Tibial nerve (tissue), 4 donors: ENCODE measurements at regions not wholly inside any gene's neighbourhood (a gene's known extent, or its start where the extent isn't known, plus 50 kb on each side); places are given as distances from the start of the nearest gene placed in this dataset.

Source experiments
- CTCF ChIP-seq, 5 experiments: fragments of 200-600 bp in 3 of 5; fragments of 450-650 bp in 2 of 5; sonication (generic) in 3 of 5; IDR thresholded peaks; one replicate each; pipeline ENCODE4 v1.5.1; 2016 to 2019; ENCODE audit warnings: antibody characterized with exemption in 5 of 5, mild to moderate bottlenecking in 3 of 5, moderate library complexity in 2 of 5
- EP300 ChIP-seq, 2 donors: sonication (generic); formaldehyde crosslinking; IDR thresholded peaks; one replicate each; pipeline ENCODE4 v1.6.1; 2017; ENCODE audit warnings: antibody characterized with exemption in 2 of 2, mild to moderate bottlenecking in 1 of 2
- POLR2A ChIP-seq, 2 donors: fragments of 450-650 bp; IDR thresholded peaks; one replicate each; pipeline ENCODE4 v1.6.1; 2017; ENCODE audit warnings: antibody characterized with exemption in 2 of 2, mild to moderate bottlenecking in 2 of 2, moderate library complexity in 2 of 2

DNA sequence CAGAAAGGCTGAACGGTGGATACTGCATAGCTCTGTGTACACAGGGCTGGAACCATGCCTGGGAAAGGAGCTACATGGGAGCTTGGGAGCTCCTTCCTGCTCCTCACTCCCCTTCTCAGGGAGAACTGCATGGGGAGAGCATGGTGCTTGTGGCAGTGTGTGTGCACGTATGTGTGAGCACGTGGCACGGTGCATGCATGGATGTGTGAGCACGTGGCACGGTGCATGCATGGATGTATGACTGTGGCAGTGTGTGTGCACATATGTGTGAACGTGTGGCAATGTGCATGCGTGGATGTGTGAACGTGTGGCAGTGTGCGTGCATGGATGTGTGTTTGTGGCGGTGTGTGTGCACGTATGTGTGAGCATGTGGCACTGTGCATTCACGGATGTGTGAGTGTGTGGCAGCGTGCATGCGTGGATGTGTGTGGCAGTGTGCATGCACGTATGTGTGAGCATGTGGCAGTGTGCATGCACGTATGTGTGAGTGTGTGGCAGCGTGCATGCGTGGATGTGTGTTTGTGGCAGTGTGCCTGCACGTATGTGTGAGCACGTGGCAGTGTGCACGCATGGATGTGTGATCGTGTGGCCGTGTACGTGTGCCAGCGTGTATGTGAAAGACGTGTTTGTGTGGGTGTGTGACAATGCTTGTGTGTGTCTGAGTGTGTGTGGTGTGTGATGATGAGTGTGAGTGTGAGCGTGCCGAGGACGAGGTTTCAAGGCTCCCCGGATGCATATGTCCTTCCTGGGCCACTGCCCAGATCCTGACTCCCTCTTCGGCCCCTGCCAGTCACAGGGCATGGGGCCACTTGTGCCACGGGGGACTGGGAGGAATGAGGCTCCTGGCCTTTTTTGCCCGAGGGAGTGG, 52.4 kb upstream of the JPH3 start:
- TF ChIP-seq CTCF (IDR thresholded peaks at IDR 0.05), result no peak
- no peak for TF ChIP-seq POLR2A (IDR thresholded peaks at IDR 0.05)
- TF ChIP-seq EP300 (IDR thresholded peaks at IDR 0.05), result no peak
